RKO (cell line): ENCODE measurements at regions not wholly inside any gene's neighbourhood (a gene's known extent, or its start where the extent isn't known, plus 50 kb on each side); places are given as distances from the start of the nearest gene placed in this dataset.
"Not testable (repeated sequence)": the region's sequence is repeated elsewhere in the genome, so short reads cannot be mapped to it uniquely, and the experiment has no call there.

Experiments
- DNase-seq: peaks from one replicate; pipeline ENCODE4 v3.0.0-alpha.2; 2016; ENCODE audit warnings: low spot score

GRCh38 chr9:81427870-81428269 is 261.5 kb downstream of the TLE1 start:
- DNase-seq, result peak; percentile 16

- DNase-seq, result no peak
Measured at GRCh38 chr9:81424431-81424830, 264.9 kb downstream of the TLE1 start.

GRCh38 chr9:81423589-81424326 is 265.6 kb downstream of the TLE1 start:
- DNase-seq, result no peak

GRCh38 chr9:81421090-81421489 is 268.3 kb downstream of the TLE1 start:
- not testable (repeated sequence) for DNase-seq

GRCh38 chr9:81420024-81420423 is 269.3 kb downstream of the TLE1 start:
- no peak for DNase-seq

GRCh38 chr9:81417941-81418340 is 271.4 kb downstream of the TLE1 start:
- DNase-seq, result no peak

- no peak for DNase-seq
Measured at GRCh38 chr9:81417299-81417675, 272.1 kb downstream of the TLE1 start.

- no peak for DNase-seq
Measured at GRCh38 chr9:81416476-81417298, 272.7 kb downstream of the TLE1 start.

- no peak for DNase-seq
Measured at GRCh38 chr9:81414836-81415235, 274.5 kb downstream of the TLE1 start.

- peak; percentile 19 for DNase-seq
Measured at GRCh38 chr9:81411961-81412360, 277.4 kb downstream of the TLE1 start.

- DNase-seq, result peak; percentile 7
Measured at GRCh38 chr9:81410201-81410600, 279.1 kb downstream of the TLE1 start.

- no peak for DNase-seq
Measured at GRCh38 chr9:81408951-81409350, 280.4 kb downstream of the TLE1 start.

- DNase-seq, result no peak
Measured at GRCh38 chr9:81404931-81405598, 284.3 kb downstream of the TLE1 start.

- DNase-seq, result no peak
Measured at GRCh38 chr9:81397481-81398381, 291.6 kb downstream of the TLE1 start.

GRCh38 chr9:81396528-81396927 is 292.8 kb downstream of the TLE1 start:
- no peak for DNase-seq

- no peak for DNase-seq
Measured at GRCh38 chr9:81395676-81396054, 293.7 kb downstream of the TLE1 start.

GRCh38 chr9:81394881-81395675 is 294.3 kb downstream of the TLE1 start:
- no peak for DNase-seq

GRCh38 chr9:81393985-81394811 is 295.1 kb downstream of the TLE1 start:
- no peak for DNase-seq

GRCh38 chr9:81391457-81391825 is 297.9 kb downstream of the TLE1 start:
- no peak for DNase-seq

- DNase-seq, result no peak
Measured at GRCh38 chr9:81390792-81391456, 298.4 kb downstream of the TLE1 start.
